D721Med (cell line): ENCODE measurements at regions not wholly inside any gene's neighbourhood (a gene's known extent, or its start where the extent isn't known, plus 50 kb on each side); places are given as distances from the start of the nearest gene placed in this dataset.

Experiments used
- DNase-seq: peaks from one replicate; pipeline ENCODE4 v3.0.0; 2011; ENCODE audit warnings: low spot score; ENCODE audit not compliant: insufficient read length
- FAIRE-seq: peaks from 2 replicates; lab custom pipeline; 2011; peaks lifted over from hg19 to GRCh38; lab: Jason Lieb, UNC
- TF ChIP-seq, protein P1 (sequence below): IDR thresholded peaks from 2 replicates; pipeline ENCODE4 v1.5.1; 2012; ENCODE audit warnings: mild to moderate bottlenecking, control low read depth; ENCODE audit not compliant: insufficient read depth; ENCODE audit errors: missing control alignments

DNA sequence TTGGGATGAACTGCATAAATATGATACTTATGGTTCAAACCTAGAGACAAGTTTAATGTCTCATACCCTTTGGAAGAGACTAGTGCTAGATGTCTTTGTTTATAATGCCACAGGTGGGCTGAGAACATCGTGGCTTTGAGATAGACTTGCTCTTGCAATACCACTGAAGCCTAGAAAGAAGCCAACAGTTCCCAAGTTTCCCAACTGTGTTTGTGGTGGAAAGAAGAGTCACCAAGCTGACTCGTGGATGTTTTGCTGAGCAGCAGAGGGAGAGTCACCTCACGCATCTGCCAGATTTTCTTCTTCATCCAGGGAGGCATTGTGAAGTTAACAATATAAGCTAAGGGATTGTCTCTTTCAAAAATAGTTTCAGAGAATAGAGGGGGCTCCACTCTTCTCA lies 1076.2 kb downstream of the C4orf33 start:
- TF ChIP-seq, protein P1, sequence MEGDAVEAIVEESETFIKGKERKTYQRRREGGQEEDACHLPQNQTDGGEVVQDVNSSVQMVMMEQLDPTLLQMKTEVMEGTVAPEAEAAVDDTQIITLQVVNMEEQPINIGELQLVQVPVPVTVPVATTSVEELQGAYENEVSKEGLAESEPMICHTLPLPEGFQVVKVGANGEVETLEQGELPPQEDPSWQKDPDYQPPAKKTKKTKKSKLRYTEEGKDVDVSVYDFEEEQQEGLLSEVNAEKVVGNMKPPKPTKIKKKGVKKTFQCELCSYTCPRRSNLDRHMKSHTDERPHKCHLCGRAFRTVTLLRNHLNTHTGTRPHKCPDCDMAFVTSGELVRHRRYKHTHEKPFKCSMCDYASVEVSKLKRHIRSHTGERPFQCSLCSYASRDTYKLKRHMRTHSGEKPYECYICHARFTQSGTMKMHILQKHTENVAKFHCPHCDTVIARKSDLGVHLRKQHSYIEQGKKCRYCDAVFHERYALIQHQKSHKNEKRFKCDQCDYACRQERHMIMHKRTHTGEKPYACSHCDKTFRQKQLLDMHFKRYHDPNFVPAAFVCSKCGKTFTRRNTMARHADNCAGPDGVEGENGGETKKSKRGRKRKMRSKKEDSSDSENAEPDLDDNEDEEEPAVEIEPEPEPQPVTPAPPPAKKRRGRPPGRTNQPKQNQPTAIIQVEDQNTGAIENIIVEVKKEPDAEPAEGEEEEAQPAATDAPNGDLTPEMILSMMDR: no peak
- FAIRE-seq (no peak), DNase-seq (no peak)

DNA sequence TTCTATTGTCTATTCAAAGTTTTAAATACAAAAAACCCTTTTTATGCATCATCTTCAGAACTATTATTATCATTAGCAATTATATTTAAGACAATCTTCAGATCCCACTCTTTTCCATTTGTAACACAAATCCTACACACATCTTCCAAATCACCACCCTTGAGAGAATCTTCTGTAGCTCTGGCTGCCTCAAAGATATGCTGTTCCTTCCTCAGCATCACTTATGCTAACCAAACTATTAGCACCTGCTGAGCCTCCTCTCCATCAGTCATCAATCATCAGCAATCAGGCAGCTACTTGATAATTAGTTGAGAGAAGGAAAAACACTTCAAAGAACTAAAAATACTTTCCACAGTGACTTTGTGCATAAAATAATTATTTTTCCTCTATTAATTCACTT lies 1082.2 kb downstream of the C4orf33 start:
- FAIRE-seq (no peak), DNase-seq (no peak)
- TF ChIP-seq, protein P1: no peak

GRCh38 chr4:130183096-130183495 lies 1087.1 kb downstream of the C4orf33 start:
- FAIRE-seq (no peak), DNase-seq (no peak)
- TF ChIP-seq, protein P1: no peak

- TF ChIP-seq, protein P1: no peak
- DNase-seq (no peak), FAIRE-seq (no peak)
Measured at GRCh38 chr4:130183766-130184165, 1087.8 kb downstream of the C4orf33 start.

GRCh38 chr4:130185123-130185522 lies 1089.2 kb downstream of the C4orf33 start:
- no peak for DNase-seq
- TF ChIP-seq, protein P1: no peak
- no peak for FAIRE-seq

- TF ChIP-seq, protein P1: no peak
- FAIRE-seq (no peak), DNase-seq (no peak)
Measured at GRCh38 chr4:130186931-130187330, 1091.0 kb downstream of the C4orf33 start.

GRCh38 chr4:130187587-130187986 lies 1091.6 kb downstream of the C4orf33 start:
- no peak for DNase-seq
- no peak for FAIRE-seq

More at GRCh38 chr4:130187587-130187986, 1091.6 kb downstream of the C4orf33 start:
- TF ChIP-seq, protein P1: no peak
